GM03348 (cell line): ENCODE measurements at regions not wholly inside any gene's neighbourhood (a gene's known extent, or its start where the extent isn't known, plus 50 kb on each side); places are given as distances from the start of the nearest gene placed in this dataset.
A peak's percentile ranks its signal among the peaks of the same experiment; 100 is the strongest.
"Not testable (repeated sequence)": the region's sequence is repeated elsewhere in the genome, so short reads cannot be mapped to it uniquely, and the experiment has no call there.

Source experiments
- DNase-seq: peaks from one replicate; pipeline ENCODE4 v3.0.0; 2012; ENCODE audit warnings: low spot score

DNA sequence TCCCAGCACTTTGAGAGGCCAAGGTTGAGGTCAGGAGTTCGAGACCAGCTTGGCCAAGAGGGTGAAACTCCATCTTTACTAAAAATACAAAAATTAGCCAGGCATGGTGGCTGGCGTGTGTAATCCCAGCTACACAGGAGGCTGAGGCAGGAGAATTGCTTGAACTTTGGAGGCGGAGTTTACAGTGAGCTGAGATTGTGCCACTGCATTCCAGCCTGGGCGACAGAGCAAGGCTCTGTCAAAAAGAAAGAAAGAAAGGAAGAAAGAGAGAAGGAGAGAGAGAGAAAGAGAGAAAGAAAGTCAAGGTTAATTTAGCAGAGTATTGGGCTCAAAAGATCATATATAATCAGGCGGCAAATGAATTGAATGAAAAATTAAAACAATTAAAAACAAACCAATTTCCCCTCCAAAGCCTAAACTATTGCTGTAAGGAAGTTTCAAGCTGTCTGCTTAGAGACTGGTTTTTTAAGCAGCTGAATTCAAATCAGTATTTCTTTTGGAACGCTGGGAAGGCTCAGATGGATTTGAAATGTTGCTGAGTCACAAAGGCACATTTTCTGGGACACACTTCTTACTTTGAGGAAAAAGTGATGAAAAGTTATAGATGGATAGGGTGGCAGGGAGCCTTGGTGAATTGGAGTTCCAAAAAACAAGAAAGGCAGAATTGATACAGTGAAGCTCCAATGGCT, 81.3 kb upstream of the BHLHE40 start:
- DNase-seq = peak; percentile 25

DNA sequence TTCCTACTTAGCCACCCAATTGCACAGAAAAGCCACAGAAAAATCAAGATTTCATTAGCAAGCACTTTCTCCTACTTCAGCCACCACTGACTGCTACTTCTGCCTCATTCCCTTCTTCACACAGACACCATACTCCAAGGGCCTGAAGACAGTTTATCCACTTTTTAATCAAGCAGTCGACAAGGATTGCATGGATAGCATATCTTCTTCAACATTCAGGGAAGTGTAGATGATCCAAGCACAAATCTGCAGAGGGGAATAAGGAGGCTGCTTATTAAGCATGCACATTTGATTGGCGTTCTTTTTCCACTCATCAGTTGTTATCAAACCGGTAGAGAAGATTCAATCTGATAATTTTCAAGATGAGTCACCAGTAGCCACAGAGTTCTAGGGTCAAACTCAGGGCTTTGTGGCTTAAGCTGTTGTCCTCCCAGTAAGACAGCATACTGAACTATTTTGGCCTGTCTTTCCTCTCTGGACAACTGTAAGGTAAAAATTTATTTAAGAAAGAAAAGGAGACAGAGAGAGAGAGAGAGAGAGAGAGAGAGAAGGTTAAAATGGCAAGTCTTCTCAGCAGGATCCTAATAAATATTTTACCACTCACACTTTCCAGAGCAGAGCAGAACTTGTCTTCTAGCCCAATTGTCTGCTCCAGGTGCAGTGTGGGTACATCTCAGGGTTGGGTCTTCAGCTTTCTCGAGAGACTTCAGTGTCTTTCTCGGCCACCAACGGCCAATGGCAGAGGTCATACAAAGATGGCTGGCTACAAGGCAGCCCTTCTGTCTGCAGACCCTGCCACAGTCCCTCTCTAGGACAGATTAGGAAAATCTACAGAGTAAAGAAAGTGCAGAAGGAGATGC, 80.6 kb upstream of the BHLHE40 start:
- DNase-seq = peak; percentile 30

DNA sequence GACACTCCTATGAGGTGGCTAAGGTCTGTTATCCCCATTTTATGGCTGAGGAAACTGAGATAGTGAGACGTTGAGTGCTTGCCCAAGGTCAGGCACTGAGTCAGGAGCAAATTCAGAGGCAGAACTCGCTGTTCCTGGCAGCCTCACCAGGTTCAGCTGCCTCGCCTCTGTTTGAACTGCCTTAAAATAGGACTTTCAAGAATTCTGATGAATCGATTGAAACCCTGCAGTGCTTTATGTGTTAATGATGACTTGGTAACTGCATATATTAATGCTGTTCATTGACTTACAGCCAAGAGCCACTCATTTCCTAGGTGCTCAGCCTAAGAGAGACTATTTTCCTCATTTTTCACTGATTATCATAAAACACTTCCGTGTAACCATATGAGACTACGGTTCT, 79.5 kb upstream of the BHLHE40 start:
- no peak for DNase-seq

DNA sequence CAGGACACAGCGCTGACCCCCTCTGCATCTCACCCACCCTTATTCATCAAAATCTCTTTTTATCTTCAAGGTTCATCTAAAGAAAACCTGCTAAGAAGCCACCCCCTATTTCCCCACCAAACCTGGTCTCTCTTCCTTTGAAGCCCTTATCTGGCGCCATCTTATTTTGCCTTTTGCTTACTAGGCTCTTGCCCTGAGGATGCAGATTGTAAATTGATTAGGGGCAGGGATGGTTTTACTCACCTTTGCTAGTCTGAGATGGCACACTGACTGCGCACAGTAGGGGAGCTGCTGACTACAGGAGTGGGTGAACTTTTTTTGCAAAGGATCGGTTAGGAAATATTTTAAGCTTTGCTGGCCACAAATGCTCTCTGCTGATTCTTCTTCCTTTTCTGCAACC, 78.9 kb upstream of the BHLHE40 start:
- no peak for DNase-seq

DNA sequence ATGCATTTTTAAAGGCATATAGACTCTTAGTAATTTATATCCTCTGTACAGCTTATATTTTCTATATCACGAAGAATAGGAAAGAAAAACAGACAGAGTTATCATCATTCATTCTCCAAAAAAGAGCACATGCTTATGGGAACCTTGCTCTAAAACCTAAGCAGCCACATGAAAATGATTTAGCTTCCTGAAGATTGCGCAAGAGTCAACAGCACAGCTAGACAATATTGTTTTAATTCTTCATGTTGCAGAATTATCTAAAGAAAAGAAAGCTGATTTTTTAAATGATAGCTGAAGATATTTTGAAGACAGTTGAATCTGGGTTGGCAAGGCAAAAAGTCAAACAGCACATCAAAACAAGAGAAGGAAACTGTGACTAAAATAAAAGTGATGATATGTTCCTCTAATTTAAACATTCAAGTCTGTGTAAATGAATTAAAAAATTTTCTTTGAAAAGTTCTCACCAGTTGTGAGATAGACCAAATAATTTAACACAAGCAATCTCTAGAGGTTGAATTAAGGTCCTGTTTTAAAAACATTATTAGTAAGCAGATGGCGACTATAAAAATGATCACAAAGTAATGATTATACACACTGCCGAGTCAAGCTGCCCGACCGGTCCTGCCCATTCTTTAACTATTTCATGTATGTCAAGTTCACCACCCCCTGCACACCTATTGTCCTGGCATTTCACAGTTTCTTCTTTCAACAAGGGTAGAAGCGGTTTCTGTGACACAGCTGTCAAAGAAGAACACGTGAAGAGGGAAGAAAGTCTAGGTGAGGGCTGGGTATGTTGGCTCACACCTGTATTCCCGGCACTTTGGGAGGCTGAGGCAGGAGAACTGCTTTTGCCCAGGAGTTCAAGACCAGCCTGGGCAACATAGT, 74.2 kb upstream of the BHLHE40 start:
- DNase-seq = peak; percentile 48

DNA sequence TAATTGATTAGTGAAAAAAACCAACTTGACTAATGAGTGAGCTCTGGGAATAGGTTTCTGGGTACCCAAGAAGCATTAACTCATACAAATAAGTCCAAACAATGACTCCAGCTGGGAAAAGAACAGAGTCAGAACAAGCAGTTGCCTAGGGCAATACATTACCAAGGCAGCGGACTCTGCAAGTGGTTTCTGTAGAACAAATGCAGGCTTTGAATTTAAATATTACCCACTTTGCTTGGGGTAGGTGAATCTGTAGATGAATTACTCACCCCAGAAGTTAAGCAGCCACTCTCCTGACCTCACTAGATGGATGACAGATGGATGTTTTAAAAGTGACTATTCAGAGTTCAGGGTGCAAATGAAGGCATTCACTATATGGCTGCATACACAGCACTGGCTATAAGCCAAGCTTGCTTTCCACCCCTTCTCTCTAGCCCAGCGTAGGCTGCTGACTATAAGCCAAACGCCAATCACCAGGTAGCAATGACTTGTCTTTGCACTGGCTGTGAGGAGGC, 73.1 kb upstream of the BHLHE40 start:
- DNase-seq = no peak

DNA sequence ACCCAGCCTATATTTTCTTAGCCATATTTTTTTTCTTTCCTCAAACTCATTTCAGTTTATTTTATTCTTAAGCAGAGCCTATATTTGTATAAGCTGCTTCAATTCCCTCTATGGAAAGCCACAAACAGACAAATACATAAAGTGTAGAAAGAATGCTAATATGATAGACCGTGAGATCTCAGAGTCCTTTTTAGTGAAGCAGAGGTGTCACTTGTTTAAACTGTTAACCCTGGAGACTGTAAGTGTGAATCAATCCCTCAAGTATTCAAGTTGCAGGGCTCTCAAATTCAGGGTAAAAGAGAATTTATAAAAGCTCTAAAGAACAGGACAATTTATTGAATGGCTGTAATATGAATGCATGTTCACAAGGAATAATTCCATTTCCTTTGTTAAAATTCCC, 72.2 kb upstream of the BHLHE40 start:
- no peak for DNase-seq

DNA sequence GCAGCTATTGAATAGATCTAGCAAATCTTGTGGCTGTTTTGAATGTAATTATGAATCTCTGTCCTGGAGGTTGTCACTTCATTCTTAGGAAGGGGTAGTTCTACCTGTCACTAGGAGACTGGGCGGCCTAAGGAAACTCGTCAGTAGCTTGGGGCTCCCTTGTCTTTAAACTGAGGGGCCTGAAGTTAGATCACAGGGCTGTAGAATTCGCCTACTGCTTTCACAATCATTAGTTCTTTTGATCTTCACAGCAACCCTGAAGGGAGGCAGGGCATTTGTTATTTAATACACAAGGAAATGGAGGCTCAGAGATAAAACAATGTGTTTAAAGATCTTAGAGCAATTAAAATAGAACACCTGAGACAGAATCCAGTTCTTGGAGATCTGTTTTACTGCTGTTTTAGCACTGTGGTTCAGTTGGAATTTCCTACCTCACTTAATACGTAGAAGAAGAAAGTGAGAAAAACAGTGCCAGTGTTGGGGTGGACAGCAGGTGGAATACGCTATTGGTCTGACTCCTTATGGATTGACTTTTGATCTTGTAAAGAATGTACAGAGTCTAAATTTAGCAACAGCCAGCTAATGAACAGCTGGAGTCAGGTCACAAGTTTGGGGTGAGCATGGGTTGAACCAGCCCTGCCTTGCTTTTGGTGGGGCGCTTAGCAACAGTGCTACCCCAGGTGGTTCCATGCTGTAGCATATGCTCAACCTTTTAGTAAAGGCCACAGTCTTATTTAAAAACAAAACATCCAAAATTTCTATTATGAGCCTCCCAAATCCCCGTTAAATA, 71.4 kb upstream of the BHLHE40 start:
- DNase-seq = no peak

DNA sequence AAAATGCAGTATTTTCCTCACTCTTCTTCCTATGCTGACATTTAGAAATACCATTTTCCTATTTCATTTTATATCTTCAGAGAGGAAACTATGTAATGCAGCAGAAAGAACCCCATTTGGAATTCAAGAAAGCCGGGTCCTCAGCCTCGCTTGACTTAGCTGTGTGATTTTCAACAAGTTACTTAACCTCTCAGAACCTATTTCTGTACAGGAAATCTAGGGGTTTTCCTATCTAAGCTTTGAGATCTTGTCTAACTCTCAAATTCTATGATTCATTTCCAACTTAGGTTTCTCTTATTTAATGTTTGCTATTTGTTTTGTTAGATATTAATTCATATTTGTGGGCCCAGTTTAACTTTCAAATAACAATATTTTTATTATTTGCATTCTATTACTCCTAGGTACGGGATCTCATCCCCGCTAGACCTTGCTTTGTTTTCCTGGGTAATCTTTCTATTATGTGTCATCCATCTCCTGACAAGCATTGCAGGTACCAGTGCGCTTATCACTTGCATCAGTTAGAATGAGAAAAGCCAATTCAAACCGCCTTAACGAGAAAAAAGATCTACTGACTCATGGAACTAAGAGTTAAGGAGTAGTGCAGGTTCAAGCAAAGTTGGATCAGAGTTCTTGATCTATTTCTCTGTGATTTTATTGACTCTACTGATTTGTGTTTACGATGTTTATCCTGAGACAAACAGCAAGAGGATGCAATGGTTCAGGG, 70.6 kb upstream of the BHLHE40 start:
- no peak for DNase-seq

DNA sequence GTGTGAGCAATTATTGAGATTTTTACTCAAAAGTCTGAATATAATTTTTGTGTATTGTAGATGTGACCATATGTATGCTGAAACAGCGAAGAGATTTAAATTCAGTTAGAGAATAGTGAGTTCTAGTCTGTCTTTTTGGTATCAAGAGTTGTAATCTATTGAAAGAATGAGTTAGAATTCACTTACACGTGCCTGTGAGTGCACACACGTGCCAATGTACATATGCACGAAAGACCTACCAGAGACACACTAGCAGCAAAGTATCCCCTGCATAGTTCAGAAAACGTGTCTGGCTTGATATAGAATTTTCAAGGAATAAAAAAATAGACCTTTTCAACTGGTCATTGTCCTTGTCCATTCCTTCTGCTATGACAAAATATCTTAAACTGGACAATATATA, 64.8 kb upstream of the BHLHE40 start:
- no peak for DNase-seq

DNA sequence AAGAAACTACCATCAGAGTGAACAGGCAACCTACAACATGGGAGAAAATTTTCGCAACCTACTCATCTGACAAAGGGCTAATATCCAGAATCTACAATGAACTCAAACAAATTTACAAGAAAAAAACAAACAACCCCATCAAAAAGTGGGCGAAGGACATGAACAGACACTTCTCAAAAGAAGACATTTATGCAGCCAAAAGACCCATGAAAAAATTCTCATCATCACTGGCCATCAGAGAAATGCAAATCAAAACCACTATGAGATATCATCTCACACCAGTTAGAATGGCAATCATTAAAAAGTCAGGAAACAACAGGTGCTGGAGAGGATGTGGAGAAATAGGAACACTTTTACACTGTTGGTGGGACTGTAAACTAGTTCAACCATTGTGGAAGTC, 57.6 kb upstream of the BHLHE40 start:
- not testable (repeated sequence) for DNase-seq

DNA sequence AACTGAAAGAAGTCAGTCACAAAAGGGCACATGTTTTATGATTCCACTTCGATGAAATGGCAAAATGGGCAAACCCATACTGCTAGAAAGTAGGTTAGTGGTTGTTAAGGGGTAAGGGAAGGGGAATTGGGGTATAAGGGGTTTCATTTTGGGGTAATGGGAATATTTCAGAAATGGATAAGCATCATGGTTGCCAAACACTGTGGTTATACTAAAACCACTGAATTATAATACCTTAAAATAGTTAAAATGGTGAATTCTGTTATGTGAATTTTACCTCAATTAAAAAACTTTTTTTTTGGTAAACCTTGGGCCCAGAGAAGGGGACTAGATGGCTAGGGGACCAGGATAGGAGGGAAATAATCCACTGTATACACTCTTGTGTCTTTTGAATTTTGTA, 52.3 kb upstream of the BHLHE40 start:
- no peak for DNase-seq

DNA sequence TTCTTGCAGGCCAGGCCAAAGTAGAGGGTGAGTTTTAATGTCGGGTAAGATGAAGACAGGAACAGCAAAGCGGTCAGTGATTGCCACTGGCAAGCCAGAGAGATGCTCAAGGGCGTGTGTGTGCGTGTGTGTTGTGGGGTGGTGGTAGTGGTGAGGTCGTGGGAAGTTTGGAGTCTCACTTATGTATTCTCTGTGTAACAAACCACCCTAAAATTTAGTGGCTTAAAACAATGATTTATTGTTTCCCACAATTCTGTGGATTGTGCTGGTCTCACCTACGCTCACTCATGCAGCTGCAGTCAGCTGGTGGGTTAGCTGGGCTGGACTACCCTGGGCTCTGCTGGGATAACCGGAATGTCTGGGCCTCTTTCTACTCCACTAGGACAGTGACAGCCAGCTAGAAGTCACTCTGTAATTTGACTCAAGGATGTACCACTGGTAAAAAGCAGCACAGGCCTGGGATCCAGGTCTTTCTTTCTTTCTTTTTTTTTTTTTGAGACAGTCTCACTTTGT, 50.9 kb upstream of the BHLHE40 start:
- DNase-seq = no peak
